Transverse colon (tissue), 4 donors: ENCODE measurements at regions not wholly inside any gene's neighbourhood (a gene's known extent, or its start where the extent isn't known, plus 50 kb on each side); places are given as distances from the start of the nearest gene placed in this dataset.

Experiments used
- CTCF ChIP-seq, 5 experiments: fragments of 200-600 bp in 3 of 5; fragments of 450-650 bp in 2 of 5; sonication (generic) in 3 of 5; IDR thresholded peaks; 1 replicate in 2 of 5; 2 replicates in 3 of 5; pipeline ENCODE4 v1.5.1; 2016 to 2017; ENCODE audit warnings: antibody characterized with exemption in 5 of 5, inconsistent platforms in 3 of 5, mild to moderate bottlenecking in 2 of 5, moderate library complexity in 1 of 5
- POLR2AphosphoS5 ChIP-seq, 3 donors: sonication (generic); formaldehyde crosslinking; IDR thresholded peaks; one replicate each; pipeline ENCODE4 v1.6.1; 2016; ENCODE audit warnings: antibody characterized with exemption in 3 of 3

- TF ChIP-seq CTCF (IDR thresholded peaks at IDR 0.05) = no peak
- no peak for TF ChIP-seq POLR2AphosphoS5 (IDR thresholded peaks at IDR 0.05)
Observed at GRCh38 chr12:73225371-73225937, 953.3 kb downstream of the TRHDE start.
